ENCODE measurements at regions not wholly inside any gene's neighbourhood (a gene's known extent, or its start where the extent isn't known, plus 50 kb on each side); places are given as distances from the start of the nearest gene placed in this dataset.

GRCh38 chr16:85376292-85377095, 236.6 kb upstream of the GSE1 start:
- no peaks in the 10 kb centered on the region for H3K27me3 ChIP-seq (ENCODE audit: control insufficient read depth, insufficient read depth, low read length)
- no peak overlapping the region for H3K4me3 ChIP-seq (ENCODE audit: low read depth, low read length)
- FAIRE-seq (no peak), DNase-seq (ENCODE audit: low read depth) (no peak)
- H3K36me3 ChIP-seq (ENCODE audit: control insufficient read depth, insufficient read depth, low read length), result peaks cover 1% of the 10 kb centered on the region
- no peak for TF ChIP-seq CTCF (IDR thresholded peaks at IDR 0.05; ENCODE audit: insufficient read depth, low read length, severe bottlenecking)

- FAIRE-seq, result no peak
- no peak for TF ChIP-seq CTCF (IDR thresholded peaks at IDR 0.05; ENCODE audit: insufficient read depth, low read length, severe bottlenecking)
- Histone ChIP-seq H3K27me3 (ENCODE audit: control insufficient read depth, insufficient read depth, low read length) (no peaks in the 10 kb centered on the region), H3K36me3 (ENCODE audit: control insufficient read depth, insufficient read depth, low read length) (peaks cover 1% of the 10 kb centered on the region), H3K4me3 (ENCODE audit: low read depth, low read length) (no peak overlapping the region)
- no peak for DNase-seq (ENCODE audit: low read depth)
These were observed 235.6 kb upstream of the GSE1 start for GRCh38 chr16:85377388-85378144.

GRCh38 chr16:85378145-85379040, 234.7 kb upstream of the GSE1 start:
- H3K36me3 ChIP-seq (ENCODE audit: control insufficient read depth, insufficient read depth, low read length), result peaks cover 1% of the 10 kb centered on the region
- no peaks in the 10 kb centered on the region for H3K27me3 ChIP-seq (ENCODE audit: control insufficient read depth, insufficient read depth, low read length)
- no peak overlapping the region for H3K4me3 ChIP-seq (ENCODE audit: low read depth, low read length)
- no peak for FAIRE-seq
- no peak for TF ChIP-seq CTCF (IDR thresholded peaks at IDR 0.05; ENCODE audit: insufficient read depth, low read length, severe bottlenecking)
- no peak for DNase-seq (ENCODE audit: low read depth)

GRCh38 chr16:85379041-85380001, 233.8 kb upstream of the GSE1 start:
- no peak for FAIRE-seq
- Histone ChIP-seq H3K36me3 (ENCODE audit: control insufficient read depth, insufficient read depth, low read length) (peaks cover 1% of the 10 kb centered on the region), H3K27me3 (ENCODE audit: control insufficient read depth, insufficient read depth, low read length) (no peaks in the 10 kb centered on the region), H3K4me3 (ENCODE audit: low read depth, low read length) (no peak overlapping the region)
- no peak for DNase-seq (ENCODE audit: low read depth)
- no peak for TF ChIP-seq CTCF (IDR thresholded peaks at IDR 0.05; ENCODE audit: insufficient read depth, low read length, severe bottlenecking)

- H3K27me3 ChIP-seq (ENCODE audit: control insufficient read depth, insufficient read depth, low read length), result no peaks in the 10 kb centered on the region
- no peak for TF ChIP-seq CTCF (IDR thresholded peaks at IDR 0.05; ENCODE audit: insufficient read depth, low read length, severe bottlenecking)
- H3K4me3 ChIP-seq (ENCODE audit: low read depth, low read length), result no peak overlapping the region
- H3K36me3 ChIP-seq (ENCODE audit: control insufficient read depth, insufficient read depth, low read length), result peaks cover 1% of the 10 kb centered on the region
- FAIRE-seq (no peak), DNase-seq (ENCODE audit: low read depth) (no peak)
These were observed 233.1 kb upstream of the GSE1 start for GRCh38 chr16:85380002-85380395.

Data from bronchial epithelial cell (primary cell).